TTC549 (cell line): ENCODE measurements at regions not wholly inside any gene's neighbourhood (a gene's known extent, or its start where the extent isn't known, plus 50 kb on each side); places are given as distances from the start of the nearest gene placed in this dataset.

ENCODE experiments used
- FAIRE-seq: peaks from 2 replicates; lab custom pipeline; 2012; peaks lifted over from hg19 to GRCh38; lab: Jason Lieb, UNC

- no peak for FAIRE-seq
These were observed 303.7 kb upstream of the UBE2E2 start for GRCh38 chr3:22899441-22899840.

DNA sequence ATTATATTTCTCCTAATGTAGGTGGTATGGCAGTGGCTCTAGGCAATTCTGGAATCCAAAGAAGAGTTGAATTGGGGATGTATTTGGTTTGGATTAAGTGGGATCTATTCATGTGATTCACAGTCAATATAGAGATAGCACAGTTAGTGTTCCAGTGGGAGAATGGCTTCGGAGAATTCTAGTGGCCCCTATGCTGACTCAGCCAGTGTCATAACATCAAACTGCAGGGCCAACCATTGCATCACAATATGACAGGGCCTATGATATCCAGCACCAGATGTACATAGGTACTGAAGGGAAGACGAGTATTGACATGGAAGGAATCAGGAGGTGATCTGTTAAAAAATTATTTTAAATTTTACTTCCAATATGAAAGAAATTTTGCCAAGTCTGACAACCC, 302.8 kb upstream of the UBE2E2 start:
- no peak for FAIRE-seq

DNA sequence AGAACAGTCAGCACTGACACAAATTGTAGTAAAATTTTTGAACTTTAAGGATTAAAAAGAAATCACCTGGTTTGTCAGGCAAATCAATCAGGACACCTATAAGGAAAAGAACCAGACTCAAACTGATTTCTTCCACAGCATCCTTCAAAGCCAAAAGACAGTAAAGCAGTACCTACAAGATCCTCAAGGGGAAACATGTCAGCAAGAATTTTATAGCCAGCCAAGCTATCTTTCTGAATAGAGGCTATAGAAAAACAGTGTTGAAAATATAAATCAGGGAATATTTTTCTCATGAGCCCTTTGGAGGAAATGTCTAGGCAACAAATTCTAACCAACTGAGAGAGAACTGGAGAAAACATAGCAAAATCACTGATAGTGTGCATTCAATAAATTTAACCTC, 301.4 kb upstream of the UBE2E2 start:
- FAIRE-seq, result no peak

DNA sequence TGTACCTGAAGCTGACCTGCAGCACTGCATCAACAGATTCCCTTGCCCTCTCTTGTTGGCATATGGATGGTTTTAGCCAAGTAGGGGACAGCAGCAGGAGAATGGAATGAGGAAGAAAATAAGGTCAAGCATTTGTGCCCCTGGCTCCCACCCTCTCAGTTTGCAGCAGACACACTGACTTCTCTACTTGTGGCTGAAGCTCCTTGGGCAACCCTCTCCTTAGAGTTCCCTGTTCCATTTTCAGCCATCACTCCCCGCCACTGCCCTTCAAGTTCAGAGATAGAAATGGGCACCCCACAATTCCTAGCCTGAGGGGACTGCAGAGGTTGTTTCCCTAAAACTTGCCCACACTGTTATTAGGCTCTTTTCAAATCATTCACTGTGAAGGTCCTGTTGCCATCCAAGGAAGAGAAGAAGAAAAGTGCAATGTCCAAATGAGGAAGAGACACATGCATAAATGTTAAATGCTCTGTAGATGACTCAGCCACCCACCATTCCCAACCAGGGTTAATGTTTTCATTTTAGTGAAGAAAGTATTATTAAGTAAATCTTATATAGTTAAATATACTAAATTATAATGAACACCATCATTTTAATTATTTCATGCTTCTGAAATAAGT, 295.9 kb upstream of the UBE2E2 start:
- no peak for FAIRE-seq

- no peak for FAIRE-seq
These were observed 295.3 kb upstream of the UBE2E2 start for GRCh38 chr3:22907796-22908195.

GRCh38 chr3:22908989-22909507, 294.1 kb upstream of the UBE2E2 start:
- FAIRE-seq, result no peak

DNA sequence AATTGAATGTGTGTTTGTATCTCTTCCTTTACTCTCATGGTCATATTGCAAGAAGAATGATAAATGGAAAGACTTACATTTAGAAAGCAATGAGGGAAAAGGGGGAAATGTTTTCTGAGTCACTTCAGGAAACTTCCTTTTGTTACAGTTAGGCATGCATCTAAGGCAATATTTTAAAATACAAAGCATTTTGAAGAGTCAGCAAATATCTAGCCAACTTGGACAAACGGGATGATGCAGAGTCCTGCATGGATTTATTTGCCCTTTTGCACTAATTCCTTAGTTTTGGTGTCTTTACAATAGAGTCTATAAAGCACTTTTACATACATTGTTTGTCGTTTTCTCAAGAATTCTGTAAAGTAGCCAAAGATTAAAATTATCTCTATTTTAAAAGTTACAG, 286.2 kb upstream of the UBE2E2 start:
- no peak for FAIRE-seq

DNA sequence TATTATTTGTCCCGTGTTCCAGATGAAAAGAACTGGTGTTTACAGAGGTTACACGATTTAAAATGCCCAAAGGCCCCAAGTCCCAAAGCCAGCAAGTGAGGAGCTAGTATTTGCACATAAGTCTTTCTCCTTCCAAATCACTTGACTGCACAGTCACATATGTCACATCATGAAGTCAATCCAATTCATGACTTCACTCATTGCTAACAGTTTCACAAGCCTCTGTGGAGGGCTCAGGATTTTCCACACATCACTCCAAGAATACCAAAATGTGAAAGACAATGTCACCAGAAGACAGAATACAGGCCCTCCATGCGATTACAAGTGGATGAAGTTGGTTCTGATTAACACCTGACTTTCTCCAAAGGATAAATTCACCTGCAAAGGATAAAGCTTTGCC, 283.1 kb upstream of the UBE2E2 start:
- FAIRE-seq, result no peak

- FAIRE-seq, result no peak
These were observed 280.8 kb upstream of the UBE2E2 start for GRCh38 chr3:22922317-22922716.

DNA sequence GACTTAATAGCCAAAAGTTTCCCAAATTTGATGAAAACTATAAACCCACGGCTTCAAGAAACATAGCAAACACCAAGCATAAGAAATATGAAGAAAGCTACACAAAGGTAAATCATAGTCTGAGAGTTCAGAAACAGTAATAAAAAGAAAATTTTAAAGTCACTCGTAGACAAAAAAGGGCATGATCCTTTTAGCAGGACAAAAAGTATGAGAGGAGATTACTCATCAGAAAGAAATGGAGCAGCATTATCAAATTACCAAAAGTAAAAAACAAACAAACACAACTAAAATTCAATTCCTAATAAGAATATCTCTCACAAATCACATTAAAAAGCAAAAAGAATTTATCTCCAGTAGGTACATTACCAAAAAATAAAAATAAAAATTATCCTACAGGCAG, 279.4 kb upstream of the UBE2E2 start:
- FAIRE-seq, result no peak

GRCh38 chr3:22928216-22929110, 274.7 kb upstream of the UBE2E2 start:
- FAIRE-seq, result no peak

GRCh38 chr3:22933051-22933840, 269.9 kb upstream of the UBE2E2 start:
- FAIRE-seq, result no peak

GRCh38 chr3:22933841-22934116, 269.3 kb upstream of the UBE2E2 start:
- no peak for FAIRE-seq

- no peak for FAIRE-seq
These were observed 268.1 kb upstream of the UBE2E2 start for GRCh38 chr3:22935040-22935439.

- no peak for FAIRE-seq
These were observed 265.6 kb upstream of the UBE2E2 start for GRCh38 chr3:22937536-22937935.

- no peak for FAIRE-seq
These were observed 264.4 kb upstream of the UBE2E2 start for GRCh38 chr3:22938739-22939138.

DNA sequence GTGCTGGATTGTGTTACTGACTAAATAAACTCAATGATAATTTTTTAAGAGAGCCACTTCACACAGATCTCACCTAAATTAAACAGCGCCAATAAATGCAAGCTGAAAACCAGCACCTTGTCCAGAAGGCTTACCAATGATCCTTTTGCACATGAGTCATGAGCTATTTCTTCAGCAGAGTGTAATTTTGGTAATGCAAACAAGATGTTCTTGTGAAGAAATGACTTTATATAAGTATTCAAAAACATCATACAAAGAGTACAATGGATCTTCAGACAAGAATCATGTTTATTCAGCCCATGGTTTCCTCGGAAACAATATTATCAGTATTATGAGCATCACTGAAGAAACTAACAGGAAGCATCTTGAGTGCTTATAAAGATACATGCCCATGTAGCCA, 263.8 kb upstream of the UBE2E2 start:
- no peak for FAIRE-seq

DNA sequence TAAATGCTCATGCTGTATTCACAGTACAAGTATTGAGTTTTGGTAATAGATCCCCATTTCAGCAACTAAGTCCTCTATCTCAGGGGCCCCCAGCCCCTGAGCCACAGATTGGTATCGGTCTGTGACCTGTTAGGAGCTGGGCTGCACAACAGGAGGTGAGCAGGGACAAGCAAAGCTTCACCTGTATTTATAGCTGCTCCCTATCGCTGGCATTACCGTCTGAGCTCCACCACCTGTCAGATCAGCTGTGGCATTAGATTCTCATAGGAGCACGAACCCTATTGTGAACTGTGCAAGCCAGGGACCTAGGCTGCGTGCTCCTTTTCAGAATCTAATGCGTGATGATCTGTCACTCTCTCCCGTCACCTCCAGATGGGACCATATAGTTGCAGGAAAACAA, 262.8 kb upstream of the UBE2E2 start:
- no peak for FAIRE-seq

DNA sequence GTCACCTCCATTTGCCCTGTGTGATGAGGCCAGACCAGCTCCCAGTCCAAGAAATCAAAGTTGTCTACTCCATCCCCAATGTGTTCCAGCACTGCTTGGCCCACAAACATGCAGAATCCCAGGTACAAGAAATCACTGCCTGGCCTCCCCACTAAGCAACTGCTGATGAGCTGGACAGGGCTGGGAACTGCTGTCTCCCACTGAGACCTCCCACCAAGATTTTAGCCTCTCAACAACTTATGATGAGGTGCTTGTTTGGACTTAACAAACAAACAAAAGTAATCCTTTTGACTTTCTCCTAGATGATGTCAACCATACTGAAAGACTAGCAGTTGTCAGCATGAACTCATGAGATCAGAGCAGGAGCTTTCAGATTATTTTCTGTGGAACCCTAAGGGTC, 260.1 kb upstream of the UBE2E2 start:
- FAIRE-seq, result no peak

- no peak for FAIRE-seq
These were observed 255.3 kb upstream of the UBE2E2 start for GRCh38 chr3:22947851-22948250.

DNA sequence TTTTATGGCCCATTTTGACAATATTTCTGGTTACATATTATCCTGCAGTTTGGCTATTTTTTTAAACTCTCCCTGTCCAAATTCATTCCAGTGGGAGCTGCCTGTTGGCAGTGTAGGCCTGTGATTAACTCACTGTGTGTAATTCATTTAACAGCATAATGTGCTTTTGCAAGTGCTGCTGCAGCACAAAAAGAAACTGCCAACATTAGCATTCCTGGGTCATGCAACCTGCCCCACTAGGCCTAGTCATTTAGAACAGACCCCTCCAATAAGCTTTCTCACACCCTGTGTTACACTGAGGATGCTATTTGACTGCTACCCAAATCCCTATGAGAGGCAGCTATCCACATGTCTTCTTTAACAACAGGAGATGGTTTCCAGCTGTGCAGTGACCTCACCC, 251.2 kb upstream of the UBE2E2 start:
- no peak for FAIRE-seq

- no peak for FAIRE-seq
These were observed 250.3 kb upstream of the UBE2E2 start for GRCh38 chr3:22952860-22953259.

GRCh38 chr3:22959593-22959992, 243.5 kb upstream of the UBE2E2 start:
- no peak for FAIRE-seq
